Retinal pigment epithelial cell (primary cell): ENCODE measurements at regions not wholly inside any gene's neighbourhood (a gene's known extent, or its start where the extent isn't known, plus 50 kb on each side); places are given as distances from the start of the nearest gene placed in this dataset.

Experiments
- DNase-seq: peaks from one replicate; pipeline ENCODE4 v3.0.0-alpha.2; 2010; ENCODE audit warnings: low read depth
- H3K4me3 ChIP-seq: 2 replicates; pipeline ENCODE4 v1.5.1; 2011; ENCODE audit warnings: mild to moderate bottlenecking, low read length, control low read depth, moderate library complexity
- CTCF ChIP-seq: conservative IDR thresholded peaks from 2 replicates; pipeline ENCODE4 v1.5.1; 2011; ENCODE audit warnings: low read depth, low read length, control low read depth, inconsistent platforms

GRCh38 chr3:104755791-104756190 lies 610.9 kb upstream of the ALCAM start:
- no peak overlapping the region for H3K4me3 ChIP-seq
- DNase-seq = no peak
- no peak for TF ChIP-seq CTCF

GRCh38 chr3:104763007-104763406 lies 603.7 kb upstream of the ALCAM start:
- H3K4me3 ChIP-seq = no peak overlapping the region
- peak; percentile 81 for DNase-seq
- no peak for TF ChIP-seq CTCF

GRCh38 chr3:104764496-104764895 lies 602.2 kb upstream of the ALCAM start:
- DNase-seq = no peak
- no peak for TF ChIP-seq CTCF
- H3K4me3 ChIP-seq = no peak overlapping the region

- no peak for DNase-seq
- TF ChIP-seq CTCF = no peak
- no peak overlapping the region for H3K4me3 ChIP-seq
These were observed 597.8 kb upstream of the ALCAM start for GRCh38 chr3:104768886-104769285.

GRCh38 chr3:104779324-104779723 lies 587.4 kb upstream of the ALCAM start:
- DNase-seq = no peak
- TF ChIP-seq CTCF = no peak
- H3K4me3 ChIP-seq = no peak overlapping the region

- DNase-seq = no peak
These were observed 585.6 kb upstream of the ALCAM start for GRCh38 chr3:104781112-104781511.

GRCh38 chr3:104785947-104786346 lies 580.8 kb upstream of the ALCAM start:
- H3K4me3 ChIP-seq = no peak overlapping the region
- TF ChIP-seq CTCF = no peak
- no peak for DNase-seq

More at GRCh38 chr3:104781112-104781511, 585.6 kb upstream of the ALCAM start:
- TF ChIP-seq CTCF = no peak
- no peak overlapping the region for H3K4me3 ChIP-seq
